Keratinocyte (primary cell): ENCODE measurements at regions not wholly inside any gene's neighbourhood (a gene's known extent, or its start where the extent isn't known, plus 50 kb on each side); places are given as distances from the start of the nearest gene placed in this dataset.

Source experiments
- DNase-seq: peaks from one replicate; pipeline ENCODE4 v3.0.0-alpha.2; 2011; ENCODE audit warnings: low read depth, missing footprints, low spot score
- FAIRE-seq: peaks from 2 replicates; lab custom pipeline; 2011; peaks lifted over from hg19 to GRCh38; lab: Jason Lieb, UNC
- H2AFZ ChIP-seq: 2 replicates; pipeline ENCODE4 v1.6.0; 2012; ENCODE audit warnings: low read length, control low read depth, inconsistent platforms; ENCODE audit not compliant: control insufficient read depth
- H3K27ac ChIP-seq: 2 replicates; pipeline ENCODE4 v1.5.1; 2011; ENCODE audit warnings: low read length; ENCODE audit not compliant: control insufficient read depth, insufficient read depth
- H3K27me3 ChIP-seq: 3 replicates; pipeline ENCODE4 v1.6.0; 2011; ENCODE audit warnings: low read length; ENCODE audit not compliant: control insufficient read depth, insufficient read depth; ENCODE audit errors: extremely low read depth
- H3K36me3 ChIP-seq, 2 experiments: 2 replicates in 1 of 2; 3 replicates in 1 of 2; pipeline ENCODE4 v1.5.1; 2011; ENCODE audit warnings: low read length in 2 of 2, mild to moderate bottlenecking in 1 of 2; ENCODE audit not compliant: control insufficient read depth in 2 of 2, insufficient read depth in 2 of 2; ENCODE audit errors: extremely low read depth in 1 of 2
- H3K4me1 ChIP-seq: 3 replicates; pipeline ENCODE4 v1.5.1; 2011; ENCODE audit warnings: low read length; ENCODE audit not compliant: control insufficient read depth, insufficient read depth; ENCODE audit errors: extremely low read depth
- H3K4me2 ChIP-seq: 3 replicates; pipeline ENCODE4 v1.6.0; 2011; ENCODE audit warnings: low read depth, low read length; ENCODE audit not compliant: control insufficient read depth, insufficient read depth; ENCODE audit errors: extremely low read depth
- H3K4me3 ChIP-seq, 3 experiments: fragments of 200-600 bp in 1 of 3; sonication (generic) in 1 of 3; 2 replicates in 2 of 3; 3 replicates in 1 of 3; pipeline ENCODE4 v1.5.1; 2011 to 2016; ENCODE audit warnings: low read length in 3 of 3, mild to moderate bottlenecking in 3 of 3, control low read depth in 2 of 3, inconsistent platforms in 1 of 3, low read depth in 1 of 3, mixed read lengths in 1 of 3, mixed run types in 1 of 3, moderate library complexity in 1 of 3; ENCODE audit not compliant: control insufficient read depth in 2 of 3, insufficient read depth in 2 of 3; ENCODE audit errors: extremely low read depth in 1 of 3
- H3K79me2 ChIP-seq: 2 replicates; pipeline ENCODE4 v1.6.0; 2012; ENCODE audit warnings: low read length; ENCODE audit not compliant: control insufficient read depth, insufficient read depth
- H3K9ac ChIP-seq: 3 replicates; pipeline ENCODE4 v1.6.0; 2011; ENCODE audit warnings: low read length; ENCODE audit not compliant: control insufficient read depth, insufficient read depth; ENCODE audit errors: extremely low read depth
- H3K9me1 ChIP-seq: 3 replicates; pipeline ENCODE4 v1.6.0; 2011; ENCODE audit warnings: low read length; ENCODE audit not compliant: control insufficient read depth, insufficient read depth; ENCODE audit errors: extremely low read depth
- H3K9me3 ChIP-seq: 2 replicates; pipeline ENCODE4 v1.5.1; 2012; ENCODE audit warnings: low read depth, low read length; ENCODE audit not compliant: control insufficient read depth
- H4K20me1 ChIP-seq: 3 replicates; pipeline ENCODE4 v1.6.0; 2011; ENCODE audit warnings: low read length; ENCODE audit not compliant: control insufficient read depth, insufficient read depth; ENCODE audit errors: extremely low read depth
- CTCF ChIP-seq, 3 experiments: IDR thresholded peaks in 1 of 3; conservative IDR thresholded peaks in 1 of 3; optimal IDR thresholded peaks in 1 of 3; 2 replicates in 2 of 3; 3 replicates in 1 of 3; pipeline versions ENCODE3 to v1.5.1; 2011; ENCODE audit warnings: low read length in 3 of 3, mild to moderate bottlenecking in 3 of 3, moderate library complexity in 2 of 3, control low read depth in 1 of 3, inconsistent platforms in 1 of 3; ENCODE audit not compliant: insufficient read depth in 2 of 3; ENCODE audit errors: extremely low read depth in 1 of 3
- EZH2 ChIP-seq: IDR thresholded peaks from one replicate; pipeline ENCODE4 v1.6.1; 2012; ENCODE audit warnings: inconsistent platforms, mild to moderate bottlenecking, low read length, moderate library complexity
- dilution Hi-C: fragments of 300-500 bp; cut with MboI; formaldehyde crosslinking; loops from one replicate; pipeline ENCODE4 v1.7.0; 2020; ENCODE audit warnings: low sequenced_read_pairs; ENCODE audit not compliant: extremely low pct_ligation_motif_present

GRCh38 chrX:149230689-149231088, 274.4 kb downstream of the IDS start:
- peaks cover 3% of the 10 kb centered on the region for H3K9me3 ChIP-seq

GRCh38 chrX:149223854-149224253, 281.3 kb downstream of the IDS start:
- H3K9me3 ChIP-seq = no peaks in the 10 kb centered on the region
- TF ChIP-seq EZH2 (no peak), CTCF (optimal IDR thresholded peaks at IDR 0.05 in 1 of 3, IDR thresholded peaks at IDR 0.05 in 1 of 3, conservative IDR thresholded peaks at IDR 0.05 in 1 of 3; ENCODE audit: extremely low read depth in 1 of 3, insufficient read depth in 2 of 3, low read length in 3 of 3) (no peak)
- dilution Hi-C loops = no loop called here
- no peak overlapping the region for H3K4me3 ChIP-seq
- H4K20me1 ChIP-seq = no peaks in the 10 kb centered on the region
- no peaks in the 10 kb centered on the region for H3K27me3 ChIP-seq
- H3K27ac ChIP-seq = no peak overlapping the region
- DNase-seq (no peak), FAIRE-seq (no peak)
- no peak overlapping the region for H3K9ac ChIP-seq
- H3K79me2 ChIP-seq = no peaks in the 10 kb centered on the region
- no peak overlapping the region for H3K4me2 ChIP-seq
- H3K36me3 ChIP-seq = no peaks in the 10 kb centered on the region
- H3K9me1 ChIP-seq = no peaks in the 10 kb centered on the region
- H2AFZ ChIP-seq = no peak overlapping the region
- H3K4me1 ChIP-seq = no peaks in the 10 kb centered on the region

More at GRCh38 chrX:149230689-149231088, 274.4 kb downstream of the IDS start:
- Histone ChIP-seq H3K79me2 (no peaks in the 10 kb centered on the region), H4K20me1 (no peaks in the 10 kb centered on the region), H3K4me3 (no peak overlapping the region), H3K4me1 (no peaks in the 10 kb centered on the region), H3K9ac (no peak overlapping the region), H3K9me1 (no peaks in the 10 kb centered on the region), H2AFZ (no peak overlapping the region), H3K27ac (no peak overlapping the region), H3K27me3 (no peaks in the 10 kb centered on the region), H3K4me2 (no peak overlapping the region), H3K36me3 (no peaks in the 10 kb centered on the region)
- FAIRE-seq (no peak), DNase-seq (no peak)
- dilution Hi-C loops = no loop called here
- no peak for TF ChIP-seq CTCF (optimal IDR thresholded peaks at IDR 0.05 in 1 of 3, IDR thresholded peaks at IDR 0.05 in 1 of 3, conservative IDR thresholded peaks at IDR 0.05 in 1 of 3; ENCODE audit: extremely low read depth in 1 of 3, insufficient read depth in 2 of 3, low read length in 3 of 3)
- no peak for TF ChIP-seq EZH2
